ENCODE measurements at regions not wholly inside any gene's neighbourhood (a gene's known extent, or its start where the extent isn't known, plus 50 kb on each side); places are given as distances from the start of the nearest gene placed in this dataset.

DNA sequence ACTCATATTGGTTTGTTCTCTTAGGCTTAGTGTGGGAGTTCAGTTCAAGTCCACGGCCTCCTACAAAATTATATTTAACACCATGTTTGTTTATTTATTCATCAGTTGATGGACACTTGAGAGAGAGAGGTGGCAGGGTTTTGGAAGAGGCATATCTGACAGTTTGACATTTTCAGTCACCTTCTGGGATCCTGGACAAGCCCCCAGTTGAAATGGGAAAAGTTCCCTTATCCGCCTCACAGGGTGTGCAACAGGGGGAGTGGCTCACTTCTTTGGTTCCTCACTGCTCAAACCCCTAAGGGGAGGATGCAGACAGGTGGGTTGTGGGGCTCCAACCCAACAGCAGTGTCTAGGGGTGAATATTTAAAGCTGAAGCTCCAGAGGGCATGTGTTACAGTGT lies 52.3 kb upstream of the TNFSF18 start:
- H3K4me3 ChIP-seq (ENCODE audit: low read depth, low read length), result no peak overlapping the region
- no peak for DNase-seq (ENCODE audit: low read depth)
- in situ Hi-C loops (cut with HindIII; ENCODE audit: low sequenced_read_pairs), result no loop called here
- TF ChIP-seq, protein P1, sequence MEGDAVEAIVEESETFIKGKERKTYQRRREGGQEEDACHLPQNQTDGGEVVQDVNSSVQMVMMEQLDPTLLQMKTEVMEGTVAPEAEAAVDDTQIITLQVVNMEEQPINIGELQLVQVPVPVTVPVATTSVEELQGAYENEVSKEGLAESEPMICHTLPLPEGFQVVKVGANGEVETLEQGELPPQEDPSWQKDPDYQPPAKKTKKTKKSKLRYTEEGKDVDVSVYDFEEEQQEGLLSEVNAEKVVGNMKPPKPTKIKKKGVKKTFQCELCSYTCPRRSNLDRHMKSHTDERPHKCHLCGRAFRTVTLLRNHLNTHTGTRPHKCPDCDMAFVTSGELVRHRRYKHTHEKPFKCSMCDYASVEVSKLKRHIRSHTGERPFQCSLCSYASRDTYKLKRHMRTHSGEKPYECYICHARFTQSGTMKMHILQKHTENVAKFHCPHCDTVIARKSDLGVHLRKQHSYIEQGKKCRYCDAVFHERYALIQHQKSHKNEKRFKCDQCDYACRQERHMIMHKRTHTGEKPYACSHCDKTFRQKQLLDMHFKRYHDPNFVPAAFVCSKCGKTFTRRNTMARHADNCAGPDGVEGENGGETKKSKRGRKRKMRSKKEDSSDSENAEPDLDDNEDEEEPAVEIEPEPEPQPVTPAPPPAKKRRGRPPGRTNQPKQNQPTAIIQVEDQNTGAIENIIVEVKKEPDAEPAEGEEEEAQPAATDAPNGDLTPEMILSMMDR (IDR thresholded peaks at IDR 0.05; ENCODE audit: low read depth, low read length, missing control alignments), result no peak

DNA sequence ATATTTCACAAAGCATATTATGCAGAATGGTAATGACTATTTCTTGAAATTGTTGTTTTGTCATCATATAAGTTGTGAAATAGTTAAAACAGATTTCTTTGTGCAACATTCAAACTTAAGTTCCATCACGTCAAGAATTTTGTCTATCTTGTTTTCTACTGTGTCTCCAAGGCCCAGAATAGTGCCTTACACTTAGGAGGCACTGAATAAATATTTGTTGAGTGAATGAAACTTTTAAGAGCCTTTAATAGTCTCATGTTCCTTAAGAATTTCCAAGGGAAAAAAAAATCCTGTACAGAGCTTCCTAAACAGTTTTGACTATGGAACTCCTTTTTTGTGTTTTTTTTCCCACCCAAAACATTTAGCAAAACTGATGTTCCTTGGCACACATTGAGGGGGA lies 50.8 kb upstream of the TNFSF18 start:
- no peak for DNase-seq (ENCODE audit: low read depth)
- TF ChIP-seq, protein P1 (IDR thresholded peaks at IDR 0.05; ENCODE audit: low read depth, low read length, missing control alignments), result no peak
- H3K4me3 ChIP-seq (ENCODE audit: low read depth, low read length), result no peak overlapping the region
- in situ Hi-C loops (cut with HindIII; ENCODE audit: low sequenced_read_pairs), result no loop called here

DNA sequence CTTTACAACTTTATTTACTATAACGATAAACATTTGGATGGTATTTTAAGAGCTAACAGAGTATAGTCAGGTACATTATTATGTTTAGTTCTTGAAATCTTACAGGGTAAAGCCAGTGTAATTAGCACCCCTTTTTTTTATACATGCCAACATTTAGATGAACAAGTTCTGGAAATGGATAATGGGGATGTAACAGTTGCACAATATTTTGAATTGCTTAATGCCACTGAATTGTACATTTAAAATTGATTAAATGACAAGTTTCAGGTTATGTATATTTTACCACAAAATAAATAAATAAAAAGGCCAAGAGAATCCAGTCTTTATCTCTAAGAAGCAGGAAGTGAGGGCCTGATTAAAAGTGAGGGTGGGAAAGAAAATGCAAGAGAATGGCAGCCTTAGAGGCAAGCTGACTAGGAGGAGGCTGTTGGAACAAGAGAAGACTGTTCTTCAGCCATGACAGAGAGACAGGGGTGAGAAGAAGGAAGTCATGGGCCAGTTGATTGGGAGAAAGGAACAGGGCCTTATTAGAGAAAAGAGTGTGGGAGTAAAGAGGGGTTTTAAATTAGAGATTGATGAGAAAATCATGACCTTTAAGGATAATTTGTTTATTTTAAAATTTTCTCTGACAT lies 49.9 kb upstream of the TNFSF18 start:
- H3K4me3 ChIP-seq (ENCODE audit: low read depth, low read length), result no peak overlapping the region
- DNase-seq (ENCODE audit: low read depth), result no peak
- in situ Hi-C loops (cut with HindIII; ENCODE audit: low sequenced_read_pairs), result no loop called here
- TF ChIP-seq, protein P1 (IDR thresholded peaks at IDR 0.05; ENCODE audit: low read depth, low read length, missing control alignments), result no peak

Measured in astrocyte of the cerebellum (primary cell).